ENCODE measurements at regions not wholly inside any gene's neighbourhood (a gene's known extent, or its start where the extent isn't known, plus 50 kb on each side); places are given as distances from the start of the nearest gene placed in this dataset.
"Not testable (repeated sequence)": the region's sequence is repeated elsewhere in the genome, so short reads cannot be mapped to it uniquely, and the experiment has no call there.

GRCh38 chr2:180829261-180829660 lies 151.1 kb upstream of the UBE2E3 start:
- DNase-seq: no peak

GRCh38 chr2:180828756-180829155 lies 151.6 kb upstream of the UBE2E3 start:
- DNase-seq: no peak

DNA sequence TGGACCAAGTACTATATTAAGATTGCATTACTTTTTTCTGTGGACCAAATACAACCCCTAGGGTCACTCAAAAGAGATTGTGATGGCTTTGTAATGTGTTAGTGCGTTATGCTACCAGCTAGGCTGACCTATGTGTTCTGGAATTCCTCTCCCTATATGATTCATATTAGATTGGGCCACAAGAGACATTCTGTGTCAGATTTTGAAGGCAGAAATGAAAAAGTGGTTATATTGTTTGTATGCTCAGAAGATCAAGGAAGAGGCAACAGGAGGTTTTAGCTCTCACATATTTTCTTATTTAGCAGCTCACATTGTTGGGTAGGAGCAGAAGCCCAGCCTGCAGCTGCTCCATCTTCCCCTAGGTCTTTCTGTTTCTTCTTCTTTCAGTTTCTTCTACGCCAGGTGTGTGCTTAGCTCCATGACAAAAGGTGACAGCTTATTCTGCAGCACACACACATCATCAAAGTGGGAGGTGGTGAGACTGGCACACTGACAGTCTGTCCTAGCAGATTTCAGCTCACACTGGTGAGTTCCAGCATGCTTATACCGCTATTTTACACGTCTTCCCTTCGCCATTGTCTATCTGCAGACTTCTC lies 156.8 kb upstream of the UBE2E3 start:
- DNase-seq: peak; percentile 82

GRCh38 chr2:180819106-180819505 lies 161.3 kb upstream of the UBE2E3 start:
- DNase-seq: peak; percentile 8

- not testable (repeated sequence) for DNase-seq
Observed at GRCh38 chr2:180818700-180819099, 161.7 kb upstream of the UBE2E3 start.

GRCh38 chr2:180799141-180799540 lies 181.3 kb upstream of the UBE2E3 start:
- DNase-seq: no peak

- peak; percentile 58 for DNase-seq
Observed at GRCh38 chr2:180790891-180791290, 189.5 kb upstream of the UBE2E3 start.

DNA sequence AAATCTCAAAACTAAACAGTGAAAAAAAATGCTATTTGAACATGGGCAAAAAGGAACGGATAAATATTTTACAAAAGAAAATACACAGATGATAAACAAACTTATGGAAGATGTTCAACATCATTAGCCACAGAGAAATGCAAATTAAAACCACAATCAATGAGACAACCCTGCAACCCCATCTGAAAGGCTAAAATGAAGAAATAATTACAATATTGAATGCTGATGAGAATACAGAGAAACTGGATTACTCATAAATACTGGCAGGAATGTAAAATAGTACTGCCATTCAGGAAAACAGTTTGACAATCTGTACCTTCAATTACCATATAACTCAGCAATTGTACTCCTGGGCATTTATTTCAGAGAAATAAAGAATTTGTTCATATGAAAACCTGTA lies 193.1 kb upstream of the UBE2E3 start:
- peak; percentile 60 for DNase-seq

- peak; percentile 39 for DNase-seq
Observed at GRCh38 chr2:180781276-180781675, 199.1 kb upstream of the UBE2E3 start.

DNA sequence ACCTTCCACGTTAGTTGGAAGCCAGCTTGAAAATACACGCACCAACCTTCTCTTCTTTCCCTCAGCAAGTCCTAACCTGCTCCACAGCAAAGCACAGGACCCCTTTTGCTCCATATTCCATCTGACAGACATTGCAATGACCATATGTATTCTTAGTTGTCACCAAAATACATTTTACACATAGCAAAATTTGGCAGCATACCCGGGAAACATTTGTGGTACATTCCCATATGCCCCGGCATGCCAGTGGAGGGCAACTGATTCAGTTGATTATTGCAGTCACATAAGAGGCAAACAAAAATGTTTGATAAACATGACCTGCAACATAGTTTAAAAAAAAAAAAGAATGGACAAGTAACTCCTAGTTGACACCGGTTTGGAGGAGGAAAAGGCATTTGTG lies 202.1 kb upstream of the UBE2E3 start:
- DNase-seq: no peak

- peak; percentile 86 for DNase-seq
Observed at GRCh38 chr2:180776921-180777320, 203.5 kb upstream of the UBE2E3 start.

DNA sequence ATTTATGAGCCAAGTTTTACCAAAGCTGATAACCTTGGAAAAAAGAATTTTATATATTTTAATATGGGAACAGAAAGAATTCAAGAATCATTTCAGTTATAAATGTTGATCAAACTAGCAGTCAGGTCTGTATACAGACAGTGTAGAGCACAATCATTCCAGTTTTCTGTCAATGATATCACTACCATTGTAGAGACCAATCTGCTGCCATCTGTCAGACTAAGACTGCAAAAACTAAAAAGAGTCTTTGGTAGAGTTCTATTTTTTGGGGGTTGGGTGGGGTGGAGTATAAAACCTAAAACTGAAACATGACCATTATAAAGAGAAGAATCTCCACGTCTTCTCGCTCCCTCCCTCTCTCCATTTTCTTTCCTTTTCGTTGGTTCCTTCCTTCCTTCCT lies 204.7 kb upstream of the UBE2E3 start:
- no peak for DNase-seq

GRCh38 chr2:180765316-180765715 lies 215.1 kb upstream of the UBE2E3 start:
- DNase-seq: not testable (repeated sequence)

- DNase-seq: no peak
Observed at GRCh38 chr2:180763263-180763989, 217.0 kb upstream of the UBE2E3 start.

DNA sequence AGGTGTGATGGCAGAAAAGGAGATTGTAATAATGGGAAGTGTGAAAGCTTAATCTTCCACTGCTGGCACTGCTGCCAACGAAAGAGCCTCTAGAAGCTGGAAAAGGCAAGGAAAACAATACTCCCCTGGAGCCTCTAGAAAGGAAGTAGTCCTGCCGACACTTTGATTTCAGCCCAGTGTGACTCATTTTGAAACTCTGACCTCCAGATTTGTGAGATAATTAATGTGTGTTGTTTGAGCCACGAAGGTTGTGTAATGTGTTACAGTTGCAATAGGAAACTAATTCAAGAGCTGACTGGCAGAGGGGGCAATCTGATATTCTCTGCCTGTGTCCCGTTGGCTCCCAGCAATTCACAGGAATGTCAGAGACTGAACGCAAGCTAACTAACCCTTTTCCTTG lies 219.2 kb upstream of the UBE2E3 start:
- DNase-seq: peak; percentile 70

GRCh38 chr2:180759631-180760030 lies 220.8 kb upstream of the UBE2E3 start:
- DNase-seq: no peak

DNA sequence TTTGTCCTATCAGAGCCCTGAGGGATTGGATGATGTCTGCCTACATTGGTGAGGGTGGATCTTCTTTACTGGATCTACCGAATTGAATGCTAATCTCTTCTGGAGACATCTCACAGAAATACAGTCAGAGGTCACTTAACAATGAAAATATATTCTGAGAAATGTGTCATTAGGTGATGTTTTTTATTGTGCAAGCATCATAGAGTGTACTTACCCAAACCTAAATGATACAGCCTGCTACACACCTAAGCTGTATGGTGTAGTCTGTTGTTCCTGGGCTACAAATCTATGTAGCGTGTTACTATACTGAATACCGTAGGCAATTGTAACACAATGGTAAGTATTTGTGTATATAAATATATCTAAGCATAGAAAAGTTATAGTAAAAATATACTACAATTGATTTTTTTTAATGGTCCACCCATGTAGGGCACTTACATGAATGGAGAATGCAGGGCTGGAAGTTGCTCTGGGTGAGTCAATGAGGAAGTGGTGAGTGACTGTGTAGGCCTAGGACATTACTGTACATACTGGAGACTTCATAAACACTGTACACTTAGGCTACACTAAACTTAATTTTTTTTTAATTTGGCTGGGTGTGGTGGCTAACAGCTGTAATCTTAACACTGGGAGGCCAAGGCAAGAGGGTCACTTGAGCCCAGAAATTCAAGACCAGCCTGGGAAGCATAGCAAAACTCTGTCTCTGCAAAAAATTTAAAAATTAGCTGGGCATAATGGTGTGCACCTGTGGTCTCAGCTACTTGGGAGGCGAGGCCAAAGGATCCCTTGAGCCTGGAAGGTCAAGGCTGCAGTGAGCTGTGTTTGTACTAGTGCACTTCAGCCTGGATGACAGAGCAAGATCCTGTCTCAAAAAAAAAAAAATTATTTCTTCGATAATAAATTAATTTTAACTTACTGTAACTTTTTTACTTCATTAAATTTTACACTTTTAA lies 226.3 kb upstream of the UBE2E3 start:
- DNase-seq: peak; percentile 69

DNA sequence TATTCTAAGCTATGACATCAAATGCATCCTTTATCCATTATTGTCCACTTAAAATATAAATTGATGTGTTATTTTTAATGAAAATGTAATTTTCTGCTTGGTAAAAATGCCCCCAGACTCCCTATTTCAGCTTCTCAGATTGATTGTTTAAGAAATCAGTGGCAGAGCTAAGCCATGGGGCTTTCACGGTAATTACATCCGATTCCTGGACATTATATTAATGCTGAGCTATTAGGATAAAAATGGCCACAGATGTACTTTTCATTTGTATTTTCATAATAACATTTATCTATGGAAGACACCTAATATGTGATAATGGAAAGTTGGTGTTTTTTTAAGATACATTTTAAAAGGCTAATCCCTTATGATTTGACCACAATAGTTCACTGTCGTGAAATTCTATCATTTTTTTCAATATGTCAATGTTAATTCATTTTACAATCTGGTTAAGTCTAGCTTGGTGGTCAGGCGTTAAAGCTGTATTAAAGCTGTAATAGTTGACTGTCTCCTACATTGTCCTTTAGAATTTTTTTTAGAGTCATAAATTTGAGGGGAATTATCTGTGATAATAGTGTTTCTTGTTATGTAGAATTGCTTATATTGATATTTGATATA lies 229.0 kb upstream of the UBE2E3 start:
- DNase-seq: no peak

DNA sequence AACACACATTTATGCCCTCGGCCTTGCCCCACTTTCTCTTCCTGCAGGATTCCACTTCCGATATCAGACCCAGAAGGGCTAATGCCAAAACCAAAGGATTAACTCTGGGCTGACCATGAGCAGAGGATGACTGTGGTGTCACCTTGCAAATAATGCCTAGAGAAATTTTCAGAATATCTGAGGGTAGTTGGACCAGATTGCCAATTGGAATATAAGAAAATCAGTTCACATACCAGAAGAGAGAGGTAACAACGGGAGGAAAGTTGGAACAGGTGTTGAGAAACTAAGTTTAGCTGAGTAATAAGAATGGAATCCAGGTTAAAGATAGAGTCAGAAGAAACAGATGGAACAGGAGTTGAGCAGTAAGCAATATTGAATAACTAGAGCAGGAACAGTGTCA lies 232.7 kb upstream of the UBE2E3 start:
- DNase-seq: no peak

DNA sequence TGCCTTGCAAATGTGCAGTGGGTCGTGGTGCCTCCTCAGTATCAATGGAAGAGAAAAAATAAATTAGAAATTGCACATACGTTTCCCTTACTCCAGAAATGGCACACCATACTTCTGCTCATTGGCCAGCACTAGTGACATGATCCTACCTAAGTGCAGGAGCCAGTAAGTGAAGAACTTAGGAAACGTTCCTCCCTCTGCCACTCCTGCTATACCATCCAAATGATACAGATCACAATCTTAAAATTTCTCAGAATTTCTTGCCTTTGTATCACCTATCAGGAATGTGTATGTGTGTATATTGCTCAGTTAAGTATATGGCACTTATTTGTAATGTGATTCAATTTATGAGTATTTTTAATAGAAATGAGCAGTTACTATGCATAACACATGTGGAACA lies 237.0 kb upstream of the UBE2E3 start:
- DNase-seq: no peak

DNA sequence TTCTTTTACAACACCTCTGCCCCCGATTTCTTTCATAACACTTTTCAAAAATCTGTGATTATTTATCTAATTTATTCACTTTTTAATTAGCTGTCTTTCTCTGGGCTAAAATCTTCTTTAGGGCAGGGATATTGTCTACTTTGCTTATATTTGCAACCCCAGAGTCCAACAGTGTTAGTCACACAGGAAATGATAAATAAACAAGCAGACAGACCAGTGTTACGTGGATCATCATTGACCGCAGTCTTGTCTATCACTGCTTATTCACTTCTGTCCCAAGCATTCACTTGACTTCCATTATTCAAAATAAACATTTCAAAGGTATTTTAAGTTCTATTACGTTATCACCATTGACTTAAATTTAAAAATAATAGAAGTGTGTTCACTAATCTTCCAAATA lies 237.6 kb upstream of the UBE2E3 start:
- DNase-seq: peak; percentile 63

GRCh38 chr2:180739070-180739469 lies 241.3 kb upstream of the UBE2E3 start:
- no peak for DNase-seq

DNA sequence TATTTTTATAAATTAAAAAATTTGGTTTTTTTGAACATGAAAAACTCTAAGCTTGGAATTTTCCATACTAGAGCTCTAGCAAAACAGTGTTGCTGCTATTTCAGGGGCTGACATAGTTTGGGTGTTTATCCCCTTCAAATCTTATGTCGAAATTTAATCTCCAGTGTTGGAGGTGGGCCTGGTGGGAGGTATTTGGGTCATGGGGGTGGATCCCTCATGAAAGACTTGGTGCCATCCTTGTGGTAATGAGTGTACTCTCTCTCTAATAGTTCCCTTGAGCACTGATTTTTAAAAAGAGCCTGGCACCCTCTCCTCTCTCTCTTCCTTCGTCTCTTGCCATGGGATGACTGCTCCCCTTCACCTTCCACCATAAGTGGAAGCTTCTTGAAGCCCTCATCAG lies 244.6 kb upstream of the UBE2E3 start:
- DNase-seq: no peak
